Fibroblast of the conjunctiva (primary cell): ENCODE measurements at regions not wholly inside any gene's neighbourhood (a gene's known extent, or its start where the extent isn't known, plus 50 kb on each side); places are given as distances from the start of the nearest gene placed in this dataset.
"Not testable (repeated sequence)": the region's sequence is repeated elsewhere in the genome, so short reads cannot be mapped to it uniquely, and the experiment has no call there.

Source experiments
- DNase-seq: peaks from one replicate; pipeline ENCODE4 v3.0.0-alpha.2; 2010; ENCODE audit warnings: low read depth

- DNase-seq, result no peak
Observed at GRCh38 chr21:41589131-41589530, 81.2 kb upstream of the TMPRSS2 start.

GRCh38 chr21:41585199-41585994, 77.4 kb upstream of the TMPRSS2 start:
- no peak for DNase-seq

- no peak for DNase-seq
Observed at GRCh38 chr21:41584603-41585176, 76.7 kb upstream of the TMPRSS2 start.

- DNase-seq, result no peak
Observed at GRCh38 chr21:41583274-41583790, 75.4 kb upstream of the TMPRSS2 start.

- no peak for DNase-seq
Observed at GRCh38 chr21:41582866-41583265, 74.9 kb upstream of the TMPRSS2 start.

- DNase-seq, result no peak
Observed at GRCh38 chr21:41582298-41582840, 74.4 kb upstream of the TMPRSS2 start.

- DNase-seq, result no peak
Observed at GRCh38 chr21:41581592-41582228, 73.8 kb upstream of the TMPRSS2 start.

GRCh38 chr21:41580758-41581554, 73.0 kb upstream of the TMPRSS2 start:
- no peak for DNase-seq

- DNase-seq, result no peak
Observed at GRCh38 chr21:41579692-41580091, 71.7 kb upstream of the TMPRSS2 start.

GRCh38 chr21:41578716-41579115, 70.8 kb upstream of the TMPRSS2 start:
- DNase-seq, result no peak

- DNase-seq, result no peak
Observed at GRCh38 chr21:41578083-41578482, 70.1 kb upstream of the TMPRSS2 start.

- DNase-seq, result no peak
Observed at GRCh38 chr21:41576013-41576615, 68.2 kb upstream of the TMPRSS2 start.

- no peak for DNase-seq
Observed at GRCh38 chr21:41573902-41574690, 66.1 kb upstream of the TMPRSS2 start.

- no peak for DNase-seq
Observed at GRCh38 chr21:41571938-41572510, 64.1 kb upstream of the TMPRSS2 start.

- no peak for DNase-seq
Observed at GRCh38 chr21:41570791-41571355, 62.9 kb upstream of the TMPRSS2 start.

- no peak for DNase-seq
Observed at GRCh38 chr21:41568606-41569385, 60.8 kb upstream of the TMPRSS2 start.

GRCh38 chr21:41567901-41568510, 60.0 kb upstream of the TMPRSS2 start:
- no peak for DNase-seq

- DNase-seq, result not testable (repeated sequence)
Observed at GRCh38 chr21:41567237-41567636, 59.3 kb upstream of the TMPRSS2 start.
